Activated naive CD4-positive, alpha-beta T cell treated with anti-CD3 and anti-CD28 coated beads, Interleukin-2, amount 10 ng/mL, durations not matched to agents 7 days and 5 days (primary cell): ENCODE measurements at regions not wholly inside any gene's neighbourhood (a gene's known extent, or its start where the extent isn't known, plus 50 kb on each side); places are given as distances from the start of the nearest gene placed in this dataset.
"Not testable (repeated sequence)": the region's sequence is repeated elsewhere in the genome, so short reads cannot be mapped to it uniquely, and the experiment has no call there.

ENCODE experiments used
- CTCF ChIA-PET: fragments of 350-600 bp; sonication (Branson Sonifier 250); formaldehyde crosslinking; loops from one replicate; lab custom pipeline; 2021; ENCODE audit warnings: antibody characterized with exemption; lab: Charles Lee
- DNase-seq: peaks from one replicate; pipeline ENCODE4 v3.0.0-alpha.2; 2020
- H3K27ac Mint-ChIP-seq: one replicate; pipeline ENCODE4 v1.8.0; 2021; ENCODE audit warnings: mild to moderate bottlenecking, moderate library complexity, mixed read lengths
- H3K27me3 Mint-ChIP-seq: one replicate; pipeline ENCODE4 v1.8.0; 2021; ENCODE audit warnings: mild to moderate bottlenecking, mixed read lengths
- H3K36me3 Mint-ChIP-seq: one replicate; pipeline ENCODE4 v1.8.0; 2021; ENCODE audit warnings: mixed read lengths
- H3K4me1 Mint-ChIP-seq: one replicate; pipeline ENCODE4 v1.8.0; 2021; ENCODE audit warnings: mixed read lengths
- H3K4me3 Mint-ChIP-seq: one replicate; pipeline ENCODE4 v1.8.0; 2021; ENCODE audit warnings: mild to moderate bottlenecking, moderate library complexity, mixed read lengths
- H3K9me3 Mint-ChIP-seq: one replicate; pipeline ENCODE4 v1.8.0; 2021; ENCODE audit warnings: mixed read lengths

DNA sequence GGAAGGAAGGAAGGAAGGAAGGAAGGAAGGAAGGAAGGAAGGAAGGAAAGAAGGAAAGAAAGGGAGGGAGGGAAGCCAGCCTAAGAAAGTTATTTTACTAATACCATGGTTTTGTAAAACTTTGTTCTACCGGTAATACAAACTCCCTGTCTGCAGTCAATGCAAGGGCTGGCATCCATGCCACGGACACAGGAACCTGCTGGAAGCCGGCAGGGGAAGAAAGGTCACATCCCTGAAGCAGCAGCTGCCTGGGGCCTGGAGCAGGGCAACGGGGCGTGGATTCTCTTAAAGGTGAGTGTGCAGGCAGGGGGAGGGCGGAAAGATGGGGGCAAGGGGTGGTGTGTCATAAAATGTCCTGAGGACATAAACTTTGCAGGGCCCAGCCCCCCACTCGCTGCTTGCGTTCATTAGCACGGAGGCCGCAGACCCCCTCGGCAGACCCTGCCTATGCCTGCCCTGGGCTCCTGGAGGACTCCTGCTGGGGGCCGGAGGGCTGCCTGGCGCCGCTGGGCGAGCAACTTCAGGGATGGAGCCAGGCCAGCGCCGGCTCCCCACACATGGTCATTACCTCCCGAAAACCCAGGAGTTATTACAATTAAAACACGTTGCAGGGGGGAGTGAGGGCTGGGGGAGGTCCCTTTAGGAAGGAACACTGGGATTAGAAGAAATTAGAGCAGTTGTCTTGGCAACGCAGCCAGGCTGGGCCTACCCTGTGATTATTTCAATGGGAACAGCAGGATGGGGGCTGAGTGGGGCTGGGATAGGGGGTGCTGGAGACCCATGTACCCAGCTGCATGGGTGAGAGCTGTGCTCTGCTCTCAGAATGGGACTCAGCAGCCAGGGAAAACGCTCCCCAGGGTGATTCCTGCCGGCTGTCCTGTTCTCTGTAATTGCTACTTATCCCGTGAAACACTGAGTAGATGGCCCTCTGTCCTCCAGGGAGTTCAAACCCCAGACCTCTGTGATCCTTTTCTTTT lies 257.9 kb downstream of the SOX9 start:
- CTCF ChIA-PET, result no interaction called here
- no peaks in the 10 kb centered on the region for H3K36me3 Mint-ChIP-seq
- H3K27ac Mint-ChIP-seq, result no peak overlapping the region
- no peak overlapping the region for H3K4me3 Mint-ChIP-seq
- H3K27me3 Mint-ChIP-seq, result no peaks in the 10 kb centered on the region
- H3K4me1 Mint-ChIP-seq, result no peaks in the 10 kb centered on the region
- no peak for DNase-seq
- no peaks in the 10 kb centered on the region for H3K9me3 Mint-ChIP-seq

DNA sequence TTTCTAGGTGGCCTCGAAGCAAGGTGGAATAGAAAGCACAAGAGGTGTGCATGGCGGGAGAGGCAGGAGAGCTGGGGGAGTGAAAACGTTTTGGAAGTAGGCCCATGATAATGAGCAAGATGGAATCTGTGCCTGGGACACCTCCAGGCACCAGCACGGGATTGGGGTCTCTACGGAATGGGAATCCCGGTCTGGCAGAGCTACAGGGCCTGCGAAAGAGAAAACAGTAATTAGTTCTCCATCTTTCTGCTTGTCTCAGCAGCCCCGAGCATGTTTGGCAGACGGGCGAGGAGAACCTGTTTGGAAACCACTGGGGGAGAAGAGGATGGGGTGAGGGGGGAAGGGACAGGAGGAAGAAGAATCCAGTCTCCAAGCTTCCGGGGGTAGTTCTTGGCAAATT lies 258.7 kb downstream of the SOX9 start:
- Mint-ChIP-seq H3K27ac (no peak overlapping the region), H3K27me3 (no peaks in the 10 kb centered on the region), H3K36me3 (no peaks in the 10 kb centered on the region), H3K4me1 (no peaks in the 10 kb centered on the region), H3K9me3 (no peaks in the 10 kb centered on the region), H3K4me3 (no peak overlapping the region)
- DNase-seq, result no peak
- CTCF ChIA-PET, result no interaction called here

DNA sequence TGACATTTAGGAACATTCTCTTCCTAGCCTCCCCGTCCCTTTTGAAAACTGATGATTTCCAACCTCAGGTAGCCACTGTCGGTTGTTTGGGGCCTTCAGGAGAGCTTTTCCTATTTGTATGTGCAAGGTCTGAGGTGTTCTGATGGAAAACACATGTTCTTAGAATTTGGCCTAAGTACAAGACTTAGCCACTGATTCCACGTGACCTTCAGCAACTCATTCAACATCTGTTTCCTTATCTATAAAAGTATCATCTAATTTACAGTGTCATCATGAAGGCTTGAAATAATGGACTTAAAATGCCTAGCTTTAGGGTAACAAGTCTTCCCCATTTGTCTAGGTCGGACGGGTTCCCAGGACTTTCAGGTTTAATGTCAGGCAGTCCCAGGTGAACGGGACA lies 259.3 kb downstream of the SOX9 start:
- Mint-ChIP-seq H3K4me3 (no peak overlapping the region), H3K27ac (no peak overlapping the region), H3K4me1 (no peaks in the 10 kb centered on the region), H3K36me3 (no peaks in the 10 kb centered on the region), H3K9me3 (no peaks in the 10 kb centered on the region), H3K27me3 (no peaks in the 10 kb centered on the region)
- no peak for DNase-seq
- CTCF ChIA-PET, result no interaction called here

DNA sequence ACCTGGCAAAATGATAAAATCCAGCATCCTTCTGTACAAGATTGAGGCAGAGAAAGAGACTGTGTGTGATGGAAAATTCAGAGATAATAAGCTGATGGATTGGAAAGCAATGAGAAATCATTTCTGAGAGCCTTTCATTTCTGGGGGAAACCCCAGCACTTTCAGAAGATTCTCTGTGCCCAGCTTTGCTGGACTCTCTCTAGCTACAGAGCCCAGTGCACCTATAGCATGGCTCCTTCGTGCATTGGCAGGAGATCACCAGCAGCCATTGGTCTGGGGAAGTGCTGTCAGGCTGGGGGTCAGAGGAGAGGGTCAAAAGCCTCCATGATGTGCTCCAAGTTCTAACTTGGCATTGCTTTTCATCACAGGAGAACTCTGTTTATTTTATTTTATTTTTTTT lies 259.9 kb downstream of the SOX9 start:
- Mint-ChIP-seq H3K4me1 (no peaks in the 10 kb centered on the region), H3K4me3 (no peak overlapping the region), H3K36me3 (no peaks in the 10 kb centered on the region), H3K9me3 (no peaks in the 10 kb centered on the region), H3K27ac (no peak overlapping the region), H3K27me3 (no peaks in the 10 kb centered on the region)
- CTCF ChIA-PET, result no interaction called here
- DNase-seq, result no peak

DNA sequence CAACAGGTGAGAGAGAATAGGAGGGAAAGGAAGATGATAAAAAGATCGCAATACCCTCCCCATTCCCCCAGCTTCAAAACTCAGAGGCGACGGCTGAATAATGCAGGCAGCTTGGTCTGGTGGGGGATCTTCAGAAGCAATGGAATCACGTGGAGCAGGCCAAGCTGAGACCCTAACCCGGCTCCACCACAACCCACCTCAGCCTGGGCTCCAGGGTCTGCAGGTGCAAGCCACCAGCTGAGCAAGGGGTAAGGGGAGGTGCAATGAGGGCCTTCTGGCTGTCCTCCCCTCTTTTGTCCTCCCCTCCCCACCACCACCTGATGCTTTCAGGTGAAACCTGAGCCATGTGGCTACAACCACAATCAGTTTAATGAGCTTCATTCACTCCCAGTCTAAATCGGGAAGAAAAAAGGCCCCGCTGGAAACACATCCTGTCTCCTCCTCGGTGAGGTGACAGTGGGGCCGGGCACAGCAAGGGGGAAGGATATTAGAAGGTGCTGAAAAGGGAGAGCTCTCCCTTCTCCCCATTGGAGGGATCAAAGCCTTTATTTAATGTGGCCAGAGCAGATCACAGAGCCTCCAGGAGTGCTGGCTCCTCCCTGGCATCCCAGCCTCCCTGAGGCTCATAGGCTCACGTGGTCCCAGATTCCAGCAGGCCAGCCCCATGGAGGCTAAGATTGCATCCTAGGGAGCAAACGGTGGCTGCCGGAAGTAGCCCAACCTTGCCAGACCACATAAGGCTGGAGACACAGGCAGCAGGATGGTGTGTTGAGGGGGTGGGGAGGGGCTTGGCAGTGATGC lies 261.0 kb downstream of the SOX9 start:
- no peaks in the 10 kb centered on the region for H3K36me3 Mint-ChIP-seq
- no peak for DNase-seq
- H3K9me3 Mint-ChIP-seq, result no peaks in the 10 kb centered on the region
- H3K27ac Mint-ChIP-seq, result no peak overlapping the region
- no peaks in the 10 kb centered on the region for H3K4me1 Mint-ChIP-seq
- no peak overlapping the region for H3K4me3 Mint-ChIP-seq
- CTCF ChIA-PET, result no interaction called here
- H3K27me3 Mint-ChIP-seq, result no peaks in the 10 kb centered on the region

DNA sequence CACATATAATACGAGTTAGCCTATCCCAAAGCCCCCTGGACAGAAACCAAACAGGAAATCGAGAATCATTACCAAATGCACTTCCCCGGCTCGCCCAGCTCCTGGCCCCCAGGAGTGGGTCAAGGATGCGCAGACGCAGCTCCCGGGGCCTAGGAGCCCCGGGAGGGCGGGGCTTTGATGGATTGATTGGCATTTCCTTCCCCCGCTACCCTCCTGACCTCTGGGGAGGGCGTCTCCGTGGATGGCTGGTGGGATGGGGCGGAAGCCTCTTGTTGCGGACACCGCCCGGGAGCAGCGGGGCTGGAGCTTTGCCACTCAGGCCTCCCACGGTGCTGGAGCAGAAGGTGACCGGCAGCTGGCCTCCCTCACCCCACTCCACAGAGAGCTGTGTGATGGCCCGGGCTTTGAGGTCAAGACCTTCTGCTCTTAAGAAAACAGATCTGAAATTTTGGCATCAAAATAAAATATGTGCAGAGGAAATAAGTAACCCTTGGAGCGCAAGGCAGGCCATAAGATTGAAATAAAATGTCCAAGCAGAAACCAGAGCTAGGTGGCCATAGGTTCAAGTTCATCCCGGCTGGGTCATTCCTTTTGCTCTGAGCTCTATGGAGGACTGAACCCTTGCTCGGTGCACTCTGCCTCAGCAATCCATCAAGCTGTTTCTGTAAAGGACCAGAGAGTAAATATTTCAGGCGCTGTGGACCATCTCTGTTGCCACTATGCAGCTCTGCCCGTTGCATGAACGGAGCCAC lies 262.3 kb downstream of the SOX9 start:
- H3K36me3 Mint-ChIP-seq, result no peaks in the 10 kb centered on the region
- no peak overlapping the region for H3K4me3 Mint-ChIP-seq
- no peaks in the 10 kb centered on the region for H3K4me1 Mint-ChIP-seq
- DNase-seq, result no peak
- H3K27me3 Mint-ChIP-seq, result no peaks in the 10 kb centered on the region
- no peak overlapping the region for H3K27ac Mint-ChIP-seq
- CTCF ChIA-PET, result no interaction called here
- no peaks in the 10 kb centered on the region for H3K9me3 Mint-ChIP-seq

DNA sequence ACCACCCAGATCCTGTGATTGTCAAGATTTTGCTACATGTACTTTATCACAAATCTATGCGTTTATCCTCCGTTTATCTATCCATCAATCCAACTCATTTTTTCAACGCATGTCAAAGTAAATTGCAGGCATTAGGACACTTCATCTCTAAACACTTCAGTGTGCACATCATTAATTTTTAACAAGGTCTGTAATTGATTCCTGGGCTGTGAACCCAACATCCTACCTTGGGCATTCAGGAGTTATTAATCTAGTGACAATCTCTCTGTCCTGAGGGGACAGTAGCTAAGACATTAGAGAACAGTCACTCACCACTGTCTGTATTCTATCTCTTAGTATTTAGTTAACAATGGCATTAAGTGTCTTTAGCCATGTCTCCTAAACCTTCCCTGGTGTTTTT lies 264.7 kb downstream of the SOX9 start:
- H3K4me3 Mint-ChIP-seq, result no peak overlapping the region
- DNase-seq, result no peak
- CTCF ChIA-PET, result no interaction called here
- H3K9me3 Mint-ChIP-seq, result no peaks in the 10 kb centered on the region
- no peaks in the 10 kb centered on the region for H3K36me3 Mint-ChIP-seq
- no peaks in the 10 kb centered on the region for H3K4me1 Mint-ChIP-seq
- H3K27me3 Mint-ChIP-seq, result no peaks in the 10 kb centered on the region
- no peak overlapping the region for H3K27ac Mint-ChIP-seq

DNA sequence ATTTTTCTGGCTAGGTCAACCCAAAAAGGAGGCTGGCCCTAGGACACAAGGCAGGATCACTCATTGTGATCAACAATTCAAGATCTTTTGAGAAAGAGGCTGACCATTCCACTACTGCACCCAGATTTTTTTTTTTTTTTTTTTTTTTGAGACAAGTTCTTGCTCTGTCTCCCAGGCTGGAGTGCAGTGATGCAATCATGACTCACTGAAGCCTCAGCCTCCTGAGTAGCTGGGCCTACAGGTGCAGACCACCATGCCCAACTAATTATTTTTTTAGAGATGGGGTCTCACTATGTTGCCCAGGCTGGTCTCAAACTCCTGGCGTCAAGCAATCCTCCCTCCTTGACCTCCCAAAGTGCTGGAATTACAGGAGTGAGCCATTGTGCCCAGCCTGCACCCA lies 265.4 kb downstream of the SOX9 start:
- H3K4me3 Mint-ChIP-seq, DNase-seq, H3K27me3 Mint-ChIP-seq, H3K4me1 Mint-ChIP-seq, H3K9me3 Mint-ChIP-seq, H3K36me3 Mint-ChIP-seq, CTCF ChIA-PET, H3K27ac Mint-ChIP-seq: not testable (repeated sequence)

DNA sequence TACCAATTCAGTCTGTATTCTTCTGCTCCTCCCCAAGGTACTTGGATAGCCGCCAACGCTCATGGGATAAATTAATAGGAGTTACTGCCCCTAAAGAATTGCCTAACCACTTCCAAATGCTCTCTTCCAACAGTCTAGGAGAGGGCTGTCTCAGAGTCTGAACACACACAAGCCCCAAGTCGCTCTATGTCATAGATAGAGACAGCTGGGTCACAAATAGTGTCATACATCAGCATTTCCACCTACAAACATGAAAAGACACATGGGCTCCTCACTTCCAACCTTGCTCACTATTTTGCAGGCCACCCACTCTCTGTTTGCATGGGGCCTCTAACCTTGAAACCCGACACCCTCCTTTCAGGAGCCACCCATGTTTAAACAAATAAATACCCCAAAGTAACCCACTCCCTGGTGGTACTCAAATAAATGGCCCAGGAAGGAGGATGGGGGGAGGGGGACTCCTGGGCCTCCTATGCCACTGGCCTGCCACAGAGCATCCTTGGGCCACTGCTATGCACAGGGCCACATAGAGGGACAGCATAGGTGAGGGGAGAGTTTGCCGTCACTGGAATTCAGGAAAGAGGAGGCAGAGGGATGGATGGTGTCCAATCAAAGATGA lies 265.9 kb downstream of the SOX9 start:
- no peaks in the 10 kb centered on the region for H3K27me3 Mint-ChIP-seq
- CTCF ChIA-PET, result no interaction called here
- DNase-seq, result no peak
- H3K4me1 Mint-ChIP-seq, result no peaks in the 10 kb centered on the region
- no peaks in the 10 kb centered on the region for H3K36me3 Mint-ChIP-seq
- no peak overlapping the region for H3K27ac Mint-ChIP-seq
- H3K9me3 Mint-ChIP-seq, result no peaks in the 10 kb centered on the region
- no peak overlapping the region for H3K4me3 Mint-ChIP-seq

DNA sequence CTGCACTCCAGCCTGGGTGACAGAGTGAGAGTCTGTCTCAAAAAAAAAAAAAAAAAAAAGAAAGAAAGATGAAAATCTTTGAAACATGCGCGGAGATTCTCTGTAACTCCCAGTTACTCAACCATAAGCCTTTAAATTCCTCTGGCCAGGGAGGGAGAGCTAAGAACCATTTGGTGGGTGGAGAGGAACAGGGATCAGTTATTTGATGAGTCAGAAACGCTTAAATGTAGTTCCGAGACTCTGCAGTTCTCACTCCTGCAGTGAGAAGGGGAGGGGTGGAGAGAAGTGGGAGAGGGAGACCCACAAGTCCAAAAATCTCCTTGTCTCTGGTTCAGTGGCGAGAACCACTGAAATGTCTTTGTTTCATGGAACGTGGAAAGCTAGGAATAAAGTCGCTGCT lies 266.7 kb downstream of the SOX9 start:
- no peak overlapping the region for H3K27ac Mint-ChIP-seq
- no peak for DNase-seq
- no peaks in the 10 kb centered on the region for H3K27me3 Mint-ChIP-seq
- H3K9me3 Mint-ChIP-seq, result no peaks in the 10 kb centered on the region
- no peak overlapping the region for H3K4me3 Mint-ChIP-seq
- no peaks in the 10 kb centered on the region for H3K36me3 Mint-ChIP-seq
- CTCF ChIA-PET, result no interaction called here
- no peaks in the 10 kb centered on the region for H3K4me1 Mint-ChIP-seq

DNA sequence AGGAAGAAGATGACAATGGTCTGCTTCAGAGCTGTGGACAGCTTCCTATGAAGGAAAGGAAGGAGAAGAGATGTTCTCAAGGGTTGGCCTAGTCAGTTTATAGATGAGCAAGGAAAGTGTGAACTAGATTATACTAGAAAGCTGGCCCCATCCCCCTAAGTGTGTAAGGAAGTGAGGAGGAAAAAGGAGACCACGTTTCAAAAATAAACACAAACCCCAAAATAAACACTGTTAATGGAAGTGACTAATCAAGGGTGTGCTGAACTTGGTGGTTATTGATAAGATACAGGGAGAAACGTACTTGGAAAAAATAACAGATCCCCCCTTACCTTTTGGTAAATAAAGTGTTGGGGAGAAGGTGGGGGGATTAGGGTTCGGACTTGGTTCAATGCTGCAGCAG lies 267.1 kb downstream of the SOX9 start:
- no peaks in the 10 kb centered on the region for H3K27me3 Mint-ChIP-seq

DNA sequence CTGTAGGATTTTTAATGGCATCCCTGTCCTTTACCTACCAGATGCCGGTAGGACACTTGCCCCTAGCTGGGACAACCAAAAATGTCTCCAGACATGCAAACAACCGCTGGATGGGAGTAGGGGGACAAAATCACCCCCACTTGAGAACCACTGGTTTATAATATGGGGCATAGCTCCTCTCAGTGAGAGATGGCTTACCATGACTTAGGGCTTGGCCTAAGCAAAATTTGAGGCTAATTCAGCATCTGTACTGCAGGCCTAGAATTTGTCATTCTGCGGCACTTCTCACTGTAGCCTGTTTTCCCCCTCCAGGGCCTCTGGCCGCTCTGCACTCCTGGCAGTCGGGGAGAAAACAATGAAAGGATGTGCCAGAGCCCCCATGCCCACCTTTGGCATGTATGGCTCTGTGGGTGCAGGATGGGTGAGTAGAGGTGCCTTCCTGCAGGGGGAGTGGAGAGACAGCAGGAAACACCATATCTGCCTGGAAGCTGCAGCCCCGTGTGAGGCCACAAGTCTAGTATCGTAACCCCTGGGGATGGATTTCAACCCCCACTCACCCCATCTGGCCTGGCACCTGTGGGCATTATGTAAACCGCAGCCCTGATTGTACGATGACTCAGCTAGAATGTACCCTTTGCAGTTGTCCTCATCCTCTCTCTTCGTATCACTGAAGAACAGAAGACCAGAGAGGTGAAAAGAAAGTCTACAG lies 268.1 kb downstream of the SOX9 start:
- Mint-ChIP-seq H3K9me3 (no peaks in the 10 kb centered on the region), H3K4me3 (no peak overlapping the region), H3K36me3 (no peaks in the 10 kb centered on the region), H3K27me3 (no peaks in the 10 kb centered on the region), H3K27ac (no peak overlapping the region), H3K4me1 (no peaks in the 10 kb centered on the region)
- CTCF ChIA-PET, result no interaction called here
- no peak for DNase-seq

More for the DNA sequence above, 267.1 kb downstream of the SOX9 start:
- CTCF ChIA-PET, result no interaction called here
- H3K4me3 Mint-ChIP-seq, result no peak overlapping the region
- H3K4me1 Mint-ChIP-seq, result no peaks in the 10 kb centered on the region
- no peak for DNase-seq
- H3K27ac Mint-ChIP-seq, result no peak overlapping the region
- H3K36me3 Mint-ChIP-seq, result no peaks in the 10 kb centered on the region
- H3K9me3 Mint-ChIP-seq, result no peaks in the 10 kb centered on the region

DNA sequence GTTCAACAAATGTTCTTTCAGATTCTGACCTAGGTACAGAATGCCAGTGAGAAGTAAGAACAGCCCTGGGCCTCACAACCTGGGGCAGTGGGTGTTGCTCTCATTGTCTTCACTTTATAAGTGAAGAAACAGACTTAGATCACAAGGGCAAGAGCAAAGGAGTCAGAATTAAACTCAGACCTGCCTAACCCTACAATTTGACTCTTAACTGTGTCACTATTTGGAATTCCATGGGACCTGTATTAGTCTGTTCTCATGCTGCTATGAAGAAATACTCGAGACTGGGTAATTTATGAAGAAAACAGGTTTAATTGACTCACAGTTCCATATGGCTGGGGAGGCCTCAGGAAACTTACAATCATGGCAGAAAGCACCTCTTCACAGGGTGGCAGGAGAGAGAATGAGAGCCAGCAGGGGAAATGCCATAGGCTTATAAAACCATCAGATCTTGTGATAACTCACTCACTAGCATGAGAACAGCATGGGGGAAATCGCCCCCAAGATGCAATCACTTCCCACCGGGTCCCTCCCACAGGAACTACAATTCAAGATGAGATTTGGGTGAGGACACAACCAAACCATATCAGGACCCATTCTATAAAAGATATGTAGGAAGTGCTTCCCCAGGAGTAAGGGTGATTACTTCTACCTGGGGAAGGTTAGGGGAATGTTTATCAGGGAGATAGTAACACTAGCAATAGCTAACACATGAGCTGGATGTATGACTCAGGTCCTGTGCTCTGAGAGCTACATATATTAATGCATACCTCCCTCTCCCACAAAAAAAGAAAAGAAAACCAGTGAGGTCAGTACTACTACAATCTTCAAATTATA lies 270.1 kb downstream of the SOX9 start:
- Mint-ChIP-seq H3K4me3 (no peak overlapping the region), H3K36me3 (no peaks in the 10 kb centered on the region), H3K27me3 (no peaks in the 10 kb centered on the region), H3K27ac (no peak overlapping the region), H3K4me1 (no peaks in the 10 kb centered on the region), H3K9me3 (no peaks in the 10 kb centered on the region)
- DNase-seq, result no peak
- CTCF ChIA-PET, result no interaction called here
